HEK293T (cell line): ENCODE measurements at regions not wholly inside any gene's neighbourhood (a gene's known extent, or its start where the extent isn't known, plus 50 kb on each side); places are given as distances from the start of the nearest gene placed in this dataset.

Experiments used
- ARNT ChIP-seq: fragments of 450-650 bp; IDR thresholded peaks from 2 replicates; pipeline ENCODE4 v1.6.1; 2017; ENCODE audit warnings: mild to moderate bottlenecking
- BHLHE40 ChIP-seq: fragments of 450-650 bp; IDR thresholded peaks from 2 replicates; pipeline ENCODE4 v1.6.1; 2016; ENCODE audit warnings: mild to moderate bottlenecking, moderate library complexity, borderline replicate concordance
- CTBP1 ChIP-seq: fragments of 450-650 bp; IDR thresholded peaks from 2 replicates; pipeline ENCODE4 v1.6.1; 2016; ENCODE audit warnings: borderline replicate concordance
- ELF4 ChIP-seq: fragments of 450-650 bp; IDR thresholded peaks from 2 replicates; pipeline ENCODE4 v1.6.1; 2017; ENCODE audit warnings: antibody characterized with exemption
- FOXA1 ChIP-seq: fragments of 450-650 bp; IDR thresholded peaks from 2 replicates; pipeline ENCODE4 v1.6.1; 2016; ENCODE audit warnings: mild to moderate bottlenecking
- FOXK2 ChIP-seq: fragments of 450-650 bp; IDR thresholded peaks from 2 replicates; pipeline ENCODE4 v1.6.1; 2016; ENCODE audit warnings: mild to moderate bottlenecking
- FOXM1 ChIP-seq: fragments of 450-650 bp; IDR thresholded peaks from 2 replicates; pipeline ENCODE4 v1.6.1; 2017; ENCODE audit warnings: mild to moderate bottlenecking, borderline replicate concordance
- L3MBTL2 ChIP-seq: fragments of 450-650 bp; conservative IDR thresholded peaks from 2 replicates; pipeline ENCODE4 v1.6.1; 2016; ENCODE audit warnings: mild to moderate bottlenecking
- LEF1 ChIP-seq: fragments of 450-650 bp; IDR thresholded peaks from 2 replicates; pipeline ENCODE4 v1.6.1; 2017; ENCODE audit warnings: mild to moderate bottlenecking, borderline replicate concordance
- PKNOX1 ChIP-seq: fragments of 450-650 bp; IDR thresholded peaks from 2 replicates; pipeline ENCODE4 v1.6.1; 2016
- SP1 ChIP-seq: fragments of 450-650 bp; IDR thresholded peaks from 2 replicates; pipeline ENCODE4 v1.6.1; 2017
- SUZ12 ChIP-seq: fragments of 450-650 bp; IDR thresholded peaks from 2 replicates; pipeline ENCODE4 v1.6.1; 2016; ENCODE audit warnings: mild to moderate bottlenecking
- TARDBP ChIP-seq: fragments of 450-650 bp; IDR thresholded peaks from 2 replicates; pipeline ENCODE4 v1.6.1; 2016
- ZNF384 ChIP-seq: fragments of 450-650 bp; IDR thresholded peaks from 2 replicates; pipeline ENCODE4 v1.6.1; 2016

GRCh38 chr14:86626530-86626929, 1096.6 kb downstream of the FLRT2 start:
- TF ChIP-seq SP1 (no peak), FOXA1 (no peak), SUZ12 (no peak), CTBP1 (no peak), ELF4 (no peak), FOXK2 (no peak), ZNF384 (no peak), BHLHE40 (no peak), ARNT (no peak), L3MBTL2 (no peak), FOXM1 (no peak), PKNOX1 (no peak), LEF1 (no peak), TARDBP (no peak)
